Muscle layer of colon (tissue), 2 donors: ENCODE measurements at regions not wholly inside any gene's neighbourhood (a gene's known extent, or its start where the extent isn't known, plus 50 kb on each side); places are given as distances from the start of the nearest gene placed in this dataset.

Source experiments
- H3K27ac ChIP-seq: one replicate; pipeline ENCODE4 v1.7.0; 2013; ENCODE audit warnings: low read depth, mild to moderate bottlenecking, low read length, moderate library complexity
- H3K27me3 ChIP-seq, 2 donors: one replicate each; pipeline ENCODE4 v1.7.0; 2013; ENCODE audit warnings: low read length in 2 of 2, mild to moderate bottlenecking in 2 of 2; ENCODE audit not compliant: insufficient read depth in 2 of 2, control insufficient read depth in 1 of 2
- H3K36me3 ChIP-seq: one replicate; pipeline ENCODE4 v1.7.0; 2013; ENCODE audit warnings: mild to moderate bottlenecking, low read length; ENCODE audit not compliant: insufficient read depth
- H3K4me1 ChIP-seq: one replicate; pipeline ENCODE4 v1.7.0; 2013; ENCODE audit warnings: mild to moderate bottlenecking, low read length; ENCODE audit not compliant: insufficient read depth
- H3K4me3 ChIP-seq, 2 donors: one replicate each; pipeline ENCODE4 v1.7.0; 2013; ENCODE audit warnings: low read length in 2 of 2, low read depth in 1 of 2, mild to moderate bottlenecking in 1 of 2, moderate library complexity in 1 of 2
- H3K9ac ChIP-seq: one replicate; pipeline ENCODE4 v1.7.0; 2013; ENCODE audit warnings: low read length
- H3K9me3 ChIP-seq: one replicate; pipeline ENCODE4 v1.7.0; 2013; ENCODE audit warnings: mild to moderate bottlenecking, low read length
- donor health status: abdominal sarcoma.
- donor health status: Adenocarcinoma of cecum.

DNA sequence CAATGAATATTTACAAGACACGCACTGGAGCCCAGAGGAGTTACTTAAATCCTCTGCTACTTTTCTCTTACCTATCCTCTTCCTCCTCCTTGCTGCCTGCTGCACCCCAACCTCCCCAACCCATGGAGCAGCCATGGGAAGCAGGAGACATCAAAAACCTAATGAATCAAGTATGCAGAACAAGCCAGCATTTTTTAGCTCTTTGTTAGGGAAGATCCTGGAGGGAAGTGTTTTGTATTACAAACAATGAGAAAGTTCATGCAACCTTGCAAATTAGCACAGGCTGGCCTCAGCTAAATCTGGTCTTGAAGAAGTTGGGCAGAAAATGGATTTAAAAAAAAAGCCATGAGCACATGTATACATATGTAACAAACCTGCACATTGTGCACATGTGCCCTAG is 498.8 kb downstream of the KIF4B start:
- H3K27ac ChIP-seq: no peak overlapping the region
- H3K9ac ChIP-seq: no peak overlapping the region
- no peaks in the 10 kb centered on the region for H3K4me1 ChIP-seq
- H3K36me3 ChIP-seq: no peaks in the 10 kb centered on the region
- no peaks in the 10 kb centered on the region for H3K9me3 ChIP-seq
- no peak overlapping the region for H3K4me3 ChIP-seq
- no peaks in the 10 kb centered on the region for H3K27me3 ChIP-seq

DNA sequence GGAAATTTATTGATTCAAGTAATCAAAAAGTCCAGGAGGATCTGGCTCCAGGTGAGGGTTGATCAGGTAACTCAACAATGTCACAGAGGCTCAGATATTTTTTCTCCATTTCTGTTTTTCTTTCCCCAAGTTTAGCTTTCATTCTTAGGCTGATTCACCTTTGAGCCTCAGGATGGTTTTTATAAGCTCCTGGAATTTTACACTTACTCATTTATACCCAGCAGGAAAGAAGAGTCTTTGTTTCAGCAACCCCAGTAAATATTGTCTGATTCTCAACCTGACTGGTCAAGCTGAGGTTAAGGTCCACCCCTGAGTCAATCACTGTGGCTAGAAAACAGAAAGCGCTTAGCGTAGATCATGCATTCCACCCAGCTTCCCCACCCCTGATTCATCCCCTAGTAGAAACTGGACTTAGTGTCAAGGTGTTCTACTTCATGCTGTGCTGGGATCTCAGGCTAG is 500.6 kb downstream of the KIF4B start:
- Histone ChIP-seq H3K4me3 (no peak overlapping the region), H3K27me3 (no peaks in the 10 kb centered on the region), H3K36me3 (no peaks in the 10 kb centered on the region), H3K9ac (no peak overlapping the region), H3K9me3 (no peaks in the 10 kb centered on the region), H3K4me1 (no peaks in the 10 kb centered on the region), H3K27ac (no peak overlapping the region)

DNA sequence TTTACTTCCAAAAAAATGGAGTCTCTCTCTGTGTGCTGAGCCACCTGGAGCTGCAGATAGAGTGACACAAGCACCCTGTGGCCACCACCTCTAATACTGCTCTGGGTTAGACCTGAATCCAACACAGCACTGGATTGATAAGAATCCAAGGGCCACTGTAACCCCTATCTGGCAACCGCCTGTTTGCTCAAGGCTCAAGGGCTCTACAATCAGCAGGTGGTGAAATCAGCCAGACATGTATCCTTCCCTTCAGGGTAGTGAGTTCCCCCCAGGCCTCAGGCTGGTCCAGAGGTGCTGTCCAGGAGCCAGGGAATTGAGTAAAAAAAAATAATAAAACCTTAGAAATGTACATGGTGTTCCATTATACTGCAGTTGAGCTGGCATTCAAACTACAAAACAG is 509.0 kb downstream of the KIF4B start:
- no peak overlapping the region for H3K9ac ChIP-seq

DNA sequence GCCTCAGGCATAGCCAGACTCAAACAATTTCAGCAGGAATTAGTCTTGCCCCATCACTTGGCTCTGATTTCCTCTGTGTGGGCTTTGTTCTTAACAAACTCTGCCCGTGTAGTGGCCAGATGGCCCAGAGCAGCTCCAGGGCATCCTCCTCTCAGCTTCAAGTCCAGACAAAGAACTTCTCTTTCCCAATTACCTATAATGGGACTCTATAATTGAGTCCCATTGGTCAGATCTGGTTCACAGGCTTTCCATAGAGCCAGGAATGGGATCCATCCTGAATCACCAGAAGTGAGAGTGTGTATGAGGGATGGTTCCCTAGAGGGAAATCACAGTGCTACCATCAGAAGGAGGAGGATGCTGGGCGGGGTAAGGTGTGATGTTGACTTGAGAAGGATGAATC is 515.8 kb downstream of the KIF4B start:
- H3K36me3 ChIP-seq: no peaks in the 10 kb centered on the region
- no peaks in the 10 kb centered on the region for H3K27me3 ChIP-seq
- H3K9ac ChIP-seq: no peak overlapping the region
- H3K27ac ChIP-seq: no peak overlapping the region
- H3K4me1 ChIP-seq: no peaks in the 10 kb centered on the region
- no peak overlapping the region for H3K4me3 ChIP-seq
- H3K9me3 ChIP-seq: no peaks in the 10 kb centered on the region

More for the DNA sequence above, 509.0 kb downstream of the KIF4B start:
- H3K36me3 ChIP-seq: no peaks in the 10 kb centered on the region
- no peak overlapping the region for H3K27ac ChIP-seq
- no peaks in the 10 kb centered on the region for H3K4me1 ChIP-seq
- H3K27me3 ChIP-seq: no peaks in the 10 kb centered on the region
- H3K9me3 ChIP-seq: no peaks in the 10 kb centered on the region
- H3K4me3 ChIP-seq: no peak overlapping the region

DNA sequence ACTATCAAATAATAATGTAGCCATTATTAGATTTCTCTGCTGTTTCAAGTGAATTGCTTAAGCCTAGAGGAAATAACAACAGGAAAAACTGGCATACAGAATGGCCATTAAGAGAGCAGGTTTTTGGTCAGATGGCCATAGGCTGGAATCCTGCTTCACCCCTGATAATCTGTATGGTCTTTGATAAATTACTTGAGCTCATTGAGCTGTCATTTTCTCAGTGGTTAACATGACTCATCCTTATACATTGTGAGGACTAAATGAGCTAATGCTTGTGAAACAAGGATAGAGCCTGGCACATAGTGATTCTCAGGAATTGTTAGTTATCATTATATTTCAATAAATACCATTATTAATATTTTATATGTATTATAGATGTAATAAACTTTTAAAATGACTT is 516.5 kb downstream of the KIF4B start:
- no peak overlapping the region for H3K4me3 ChIP-seq
- no peaks in the 10 kb centered on the region for H3K27me3 ChIP-seq
- no peak overlapping the region for H3K9ac ChIP-seq
- H3K9me3 ChIP-seq: no peaks in the 10 kb centered on the region
- H3K36me3 ChIP-seq: no peaks in the 10 kb centered on the region
- H3K27ac ChIP-seq: no peak overlapping the region
- no peaks in the 10 kb centered on the region for H3K4me1 ChIP-seq

DNA sequence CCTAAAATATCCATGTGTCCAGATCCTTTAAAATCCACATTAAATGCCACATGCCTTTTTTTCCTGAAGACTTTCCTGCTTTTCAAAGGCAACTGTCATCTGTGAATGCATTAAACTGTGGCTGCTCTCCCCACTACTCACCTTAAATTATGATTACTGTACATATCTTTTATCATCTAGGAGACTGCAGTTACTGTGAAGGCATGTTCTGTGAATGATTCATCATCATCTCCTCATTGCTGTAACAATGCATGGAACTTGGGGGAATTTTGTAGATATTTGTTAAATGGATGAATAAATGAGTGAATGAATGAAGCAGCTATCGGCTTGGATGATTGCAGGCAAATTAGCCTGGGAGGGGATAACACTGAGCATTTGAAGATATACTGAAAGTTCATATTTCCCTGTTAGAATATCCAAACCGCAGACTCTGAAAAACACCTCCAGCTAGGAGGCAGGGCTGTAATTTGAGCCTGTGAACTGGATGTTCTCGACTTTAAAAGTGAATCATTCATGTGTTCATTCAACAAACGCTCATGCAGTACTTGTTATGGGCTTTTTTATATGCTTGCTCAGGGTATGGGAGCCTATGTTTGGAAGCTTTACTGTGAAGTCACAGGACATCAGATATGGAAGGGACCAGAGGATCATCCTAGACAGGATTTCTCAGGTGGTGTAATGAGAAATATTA is 519.2 kb downstream of the KIF4B start:
- Histone ChIP-seq H3K36me3 (no peaks in the 10 kb centered on the region), H3K27ac (no peak overlapping the region), H3K4me1 (no peaks in the 10 kb centered on the region), H3K27me3 (no peaks in the 10 kb centered on the region), H3K9me3 (no peaks in the 10 kb centered on the region), H3K9ac (no peak overlapping the region), H3K4me3 (no peak overlapping the region)

DNA sequence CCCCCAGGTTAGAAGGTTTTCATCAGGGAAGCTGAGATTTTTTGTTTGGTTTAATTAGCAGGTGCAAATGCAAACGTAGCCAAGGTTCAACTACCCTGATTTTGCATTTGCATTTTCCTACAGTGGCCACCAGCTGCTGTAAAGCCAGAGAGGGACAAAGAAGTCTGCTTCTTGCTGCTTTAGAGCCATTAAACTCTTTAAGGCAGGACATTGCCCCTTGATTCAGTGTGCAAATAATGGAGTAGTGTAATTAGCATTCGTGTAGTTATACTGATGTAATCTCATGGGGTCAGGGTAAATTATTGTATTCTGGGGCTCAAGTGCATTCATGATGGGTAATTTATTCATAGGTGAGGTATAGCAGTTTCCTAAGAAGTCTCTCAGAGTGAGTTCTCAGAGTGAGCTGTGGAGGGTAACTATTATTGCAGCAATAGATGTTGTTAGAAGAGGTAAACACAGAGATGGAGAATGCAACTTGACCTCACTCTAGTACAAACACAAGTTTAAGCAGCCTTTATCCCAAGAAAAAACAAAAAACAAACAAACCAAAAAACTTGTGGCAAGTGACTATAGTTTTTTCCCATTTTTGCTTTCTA is 526.5 kb downstream of the KIF4B start:
- H3K36me3 ChIP-seq: no peaks in the 10 kb centered on the region
- H3K9me3 ChIP-seq: no peaks in the 10 kb centered on the region
- no peak overlapping the region for H3K9ac ChIP-seq
- H3K4me3 ChIP-seq: no peak overlapping the region
- no peaks in the 10 kb centered on the region for H3K27me3 ChIP-seq
- H3K27ac ChIP-seq: no peak overlapping the region
- no peaks in the 10 kb centered on the region for H3K4me1 ChIP-seq

DNA sequence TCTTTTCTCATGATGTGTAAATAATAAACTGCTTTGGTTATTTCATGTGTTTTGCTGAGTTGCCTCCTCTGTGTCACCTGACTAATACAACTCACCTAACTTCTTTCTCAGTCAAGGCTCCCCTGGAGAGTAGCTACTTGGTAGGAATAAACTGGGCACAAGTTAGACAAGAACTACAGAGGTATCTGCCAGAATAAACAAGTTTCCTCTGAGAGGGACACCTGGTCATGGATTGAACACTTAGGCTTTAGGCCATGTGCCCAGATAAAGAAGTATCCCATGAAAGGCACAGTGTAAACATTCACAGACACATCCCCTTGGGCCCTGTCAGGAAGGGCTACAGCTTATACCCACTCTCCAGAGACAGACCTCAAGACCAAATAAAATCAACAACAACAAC is 532.5 kb downstream of the KIF4B start:
- Histone ChIP-seq H3K36me3 (no peaks in the 10 kb centered on the region), H3K27ac (no peak overlapping the region), H3K27me3 (no peaks in the 10 kb centered on the region), H3K9ac (no peak overlapping the region), H3K4me3 (no peak overlapping the region), H3K9me3 (no peaks in the 10 kb centered on the region), H3K4me1 (no peaks in the 10 kb centered on the region)

DNA sequence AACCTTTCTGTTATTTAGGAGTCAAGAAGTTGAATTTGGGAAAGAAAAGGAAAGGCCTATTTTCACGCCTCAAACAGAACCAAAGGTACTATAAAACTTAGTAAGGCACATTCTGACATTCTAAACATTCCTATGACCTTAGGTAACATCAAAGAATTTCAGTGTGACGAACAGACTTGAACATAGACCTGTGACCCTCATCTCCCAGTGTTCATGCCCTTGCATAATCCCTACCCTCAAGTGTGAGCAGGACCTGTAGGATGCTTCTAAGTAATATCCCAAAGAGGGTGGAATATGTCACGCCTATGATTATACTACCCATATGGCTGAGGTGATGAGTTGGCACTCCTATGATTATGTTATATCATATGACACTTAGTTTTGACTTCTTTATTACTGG is 540.9 kb downstream of the KIF4B start:
- Histone ChIP-seq H3K27me3 (no peaks in the 10 kb centered on the region), H3K4me3 (no peak overlapping the region), H3K9ac (no peak overlapping the region), H3K9me3 (no peaks in the 10 kb centered on the region), H3K36me3 (no peaks in the 10 kb centered on the region), H3K27ac (no peak overlapping the region), H3K4me1 (no peaks in the 10 kb centered on the region)

DNA sequence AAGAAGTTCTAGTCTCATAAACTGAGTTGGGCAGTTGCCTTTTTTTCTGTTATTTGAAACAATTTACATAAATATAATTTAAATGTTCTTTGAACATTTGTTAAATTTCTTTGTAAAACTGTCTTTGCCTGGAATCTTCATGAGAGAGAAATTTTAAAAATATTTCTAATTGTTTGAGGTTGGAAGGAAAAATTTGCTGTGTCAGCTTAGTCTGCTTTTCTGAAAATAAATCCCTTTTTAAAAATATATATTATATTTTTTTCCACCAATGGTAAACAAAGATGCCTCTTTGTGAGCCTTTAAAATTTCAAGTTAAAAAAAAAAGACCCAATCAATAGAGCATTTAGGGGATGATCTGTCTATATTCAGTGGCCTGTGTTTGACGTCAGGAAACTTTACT is 542.7 kb downstream of the KIF4B start:
- no peaks in the 10 kb centered on the region for H3K9me3 ChIP-seq
- no peak overlapping the region for H3K27ac ChIP-seq
- no peak overlapping the region for H3K4me3 ChIP-seq
- H3K4me1 ChIP-seq: no peaks in the 10 kb centered on the region
- H3K27me3 ChIP-seq: no peaks in the 10 kb centered on the region
- H3K9ac ChIP-seq: no peak overlapping the region
- no peaks in the 10 kb centered on the region for H3K36me3 ChIP-seq

DNA sequence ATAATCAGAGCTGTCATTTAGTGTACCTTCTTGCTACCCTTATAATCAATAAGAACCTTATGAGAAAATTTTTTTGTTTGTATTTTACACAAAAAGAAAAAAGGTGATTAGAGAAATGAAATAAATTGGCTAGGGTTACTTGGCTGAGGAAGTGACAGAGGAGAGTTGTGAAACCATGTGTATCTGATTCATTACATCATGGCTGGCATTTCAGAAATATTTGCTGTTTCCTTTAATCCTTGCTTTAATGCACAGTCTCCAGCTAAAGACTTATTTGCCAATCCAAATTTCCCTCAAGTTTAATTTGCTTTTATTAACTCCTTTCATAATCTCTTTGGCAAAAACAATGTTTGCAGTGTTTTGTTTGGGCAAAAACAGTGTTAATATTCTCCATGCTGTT is 543.1 kb downstream of the KIF4B start:
- Histone ChIP-seq H3K4me1 (no peaks in the 10 kb centered on the region), H3K27ac (no peak overlapping the region), H3K9me3 (no peaks in the 10 kb centered on the region), H3K4me3 (no peak overlapping the region), H3K27me3 (no peaks in the 10 kb centered on the region), H3K36me3 (no peaks in the 10 kb centered on the region), H3K9ac (no peak overlapping the region)

DNA sequence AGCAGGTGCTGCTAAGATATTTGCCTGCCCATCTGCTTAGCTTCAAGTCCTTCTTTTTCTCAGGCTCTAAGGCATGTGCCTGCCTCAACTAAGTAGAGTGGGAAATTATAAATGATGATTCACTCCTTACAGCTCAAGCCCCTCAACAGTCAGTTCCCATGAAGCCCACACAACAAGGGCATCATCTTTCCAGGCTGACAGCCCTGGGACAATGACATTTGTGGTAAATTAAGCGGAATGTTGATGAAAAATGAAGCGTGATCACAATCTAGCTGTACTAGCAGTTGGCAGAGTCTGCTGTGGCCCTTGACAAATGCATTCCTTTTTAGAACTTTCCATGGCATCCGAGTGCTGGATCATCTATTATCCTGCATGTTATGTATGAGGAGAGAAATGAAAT is 548.6 kb downstream of the KIF4B start:
- Histone ChIP-seq H3K9ac (no peak overlapping the region), H3K9me3 (no peaks in the 10 kb centered on the region), H3K27me3 (no peaks in the 10 kb centered on the region), H3K36me3 (no peaks in the 10 kb centered on the region), H3K4me1 (no peaks in the 10 kb centered on the region), H3K4me3 (no peak overlapping the region), H3K27ac (no peak overlapping the region)
